Skin epidermis (tissue), 12 donors: ENCODE measurements at regions not wholly inside any gene's neighbourhood (a gene's known extent, or its start where the extent isn't known, plus 50 kb on each side); places are given as distances from the start of the nearest gene placed in this dataset.
A peak's percentile ranks its signal among the peaks of the same experiment; 100 is the strongest.
"Not testable (repeated sequence)": the region's sequence is repeated elsewhere in the genome, so short reads cannot be mapped to it uniquely, and the experiment has no call there.

Experiments
- H3K27ac ChIP-seq, 21 experiments: fragments of 200-600 bp; sonication (generic) in 11 of 21; one replicate each; pipeline ENCODE4 v1.5.0; 2020; ENCODE audit warnings: mild to moderate bottlenecking in 3 of 21, inconsistent platforms in 2 of 21, moderate library complexity in 2 of 21
- H3K4me3 ChIP-seq, 7 experiments: fragments of 200-600 bp; sonication (generic) in 2 of 7; one replicate each; pipeline ENCODE4 v1.5.0; 2020; ENCODE audit warnings: inconsistent platforms in 2 of 7, mild to moderate bottlenecking in 2 of 7, moderate library complexity in 1 of 7

- no peak overlapping the region for H3K27ac ChIP-seq
- H3K4me3 ChIP-seq = no peak overlapping the region
Observed at GRCh38 chr1:196007763-196008162, 600.5 kb downstream of the KCNT2 start.

- H3K27ac ChIP-seq = no peak overlapping the region
- no peak overlapping the region for H3K4me3 ChIP-seq
Observed at GRCh38 chr1:196005426-196005825, 602.8 kb downstream of the KCNT2 start.

- H3K27ac ChIP-seq, H3K4me3 ChIP-seq: not testable (repeated sequence)
Observed at GRCh38 chr1:196004388-196004787, 603.9 kb downstream of the KCNT2 start.

GRCh38 chr1:196002906-196003305, 605.3 kb downstream of the KCNT2 start:
- peak overlapping the region in 12 of 21 experiments; percentile 44 to 84 (median 60) for H3K27ac ChIP-seq
- H3K4me3 ChIP-seq = no peak overlapping the region

GRCh38 chr1:196002296-196002695, 605.9 kb downstream of the KCNT2 start:
- peak overlapping the region in 13 of 21 experiments; percentile 24 to 84 (median 60) for H3K27ac ChIP-seq
- H3K4me3 ChIP-seq = not testable (repeated sequence)

- H3K4me3 ChIP-seq = no peak overlapping the region
- peak overlapping the region in 1 of 21 experiments; percentile 20 for H3K27ac ChIP-seq
Observed at GRCh38 chr1:196001188-196001587, 607.1 kb downstream of the KCNT2 start.

GRCh38 chr1:195999022-195999421, 609.2 kb downstream of the KCNT2 start:
- no peak overlapping the region for H3K27ac ChIP-seq
- no peak overlapping the region for H3K4me3 ChIP-seq

GRCh38 chr1:195981448-195982139, 626.6 kb downstream of the KCNT2 start:
- Histone ChIP-seq H3K4me3 (no peak overlapping the region), H3K27ac (peak overlapping the region in 3 of 21 experiments; percentile 15 to 61 (median 57))

- no peak overlapping the region for H3K4me3 ChIP-seq
- no peak overlapping the region for H3K27ac ChIP-seq
Observed at GRCh38 chr1:195979646-195980045, 628.6 kb downstream of the KCNT2 start.

- H3K4me3 ChIP-seq = no peak overlapping the region
- H3K27ac ChIP-seq = no peak overlapping the region
Observed at GRCh38 chr1:195973311-195973904, 634.8 kb downstream of the KCNT2 start.

GRCh38 chr1:195971589-195971988, 636.7 kb downstream of the KCNT2 start:
- Histone ChIP-seq H3K4me3 (no peak overlapping the region), H3K27ac (no peak overlapping the region)

- Histone ChIP-seq H3K27ac (no peak overlapping the region), H3K4me3 (no peak overlapping the region)
Observed at GRCh38 chr1:195970209-195970608, 638.0 kb downstream of the KCNT2 start.

- no peak overlapping the region for H3K27ac ChIP-seq
- no peak overlapping the region for H3K4me3 ChIP-seq
Observed at GRCh38 chr1:195965475-195965874, 642.8 kb downstream of the KCNT2 start.

GRCh38 chr1:195965036-195965435, 643.2 kb downstream of the KCNT2 start:
- Histone ChIP-seq H3K27ac (no peak overlapping the region), H3K4me3 (no peak overlapping the region)

- Histone ChIP-seq H3K27ac (no peak overlapping the region), H3K4me3 (no peak overlapping the region)
Observed at GRCh38 chr1:195964516-195964915, 643.7 kb downstream of the KCNT2 start.

- no peak overlapping the region for H3K27ac ChIP-seq
- no peak overlapping the region for H3K4me3 ChIP-seq
Observed at GRCh38 chr1:195962051-195962450, 646.2 kb downstream of the KCNT2 start.

GRCh38 chr1:195960580-195960979, 647.7 kb downstream of the KCNT2 start:
- no peak overlapping the region for H3K27ac ChIP-seq
- no peak overlapping the region for H3K4me3 ChIP-seq

GRCh38 chr1:195958131-195958530, 650.1 kb downstream of the KCNT2 start:
- H3K27ac ChIP-seq = peak overlapping the region in 2 of 21 experiments; percentile 3 to 63

GRCh38 chr1:195956845-195957244, 651.4 kb downstream of the KCNT2 start:
- H3K4me3 ChIP-seq = no peak overlapping the region

More at GRCh38 chr1:195958131-195958530, 650.1 kb downstream of the KCNT2 start:
- H3K4me3 ChIP-seq = no peak overlapping the region

GRCh38 chr1:195954848-195955247, 653.4 kb downstream of the KCNT2 start:
- no peak overlapping the region for H3K27ac ChIP-seq

More at GRCh38 chr1:195956845-195957244, 651.4 kb downstream of the KCNT2 start:
- no peak overlapping the region for H3K27ac ChIP-seq

GRCh38 chr1:195951313-195951712, 656.9 kb downstream of the KCNT2 start:
- H3K4me3 ChIP-seq = no peak overlapping the region
- no peak overlapping the region for H3K27ac ChIP-seq

More at GRCh38 chr1:195954848-195955247, 653.4 kb downstream of the KCNT2 start:
- H3K4me3 ChIP-seq = no peak overlapping the region
